WTC11 (cell line): ENCODE measurements at regions not wholly inside any gene's neighbourhood (a gene's known extent, or its start where the extent isn't known, plus 50 kb on each side); places are given as distances from the start of the nearest gene placed in this dataset.

Experiments used
- ATAC-seq: fragments of 200-7000 bp; cut with Tn5 transposase; 2 replicates; pipeline ENCODE4 v1.10.0; 2021; ENCODE audit warnings: mild to moderate bottlenecking, moderate library complexity
- CTCF ChIA-PET: fragments of 300-600 bp; sonication (Branson Sonifier 250); formaldehyde crosslinking; loops from one replicate; lab custom pipeline; 2021; ENCODE audit warnings: antibody characterized with exemption; lab: Charles Lee
- POLR2A ChIA-PET: fragments of 350-600 bp; sonication (Branson Sonifier 250); formaldehyde crosslinking; loops from one replicate; lab custom pipeline; 2021; ENCODE audit warnings: antibody characterized with exemption; lab: Charles Lee
- DNase-seq: peaks from one replicate; pipeline ENCODE4 v3.0.0; 2021; ENCODE audit warnings: low spot score
- H3K27ac Mint-ChIP-seq: 2 replicates; pipeline ENCODE4 v1.8.0; 2021; ENCODE audit warnings: mixed read lengths
- H3K27me3 Mint-ChIP-seq: 2 replicates; pipeline ENCODE4 v1.8.0; 2021; ENCODE audit warnings: low read depth, mild to moderate bottlenecking, moderate library complexity, mixed read lengths
- H3K36me3 Mint-ChIP-seq: 2 replicates; pipeline ENCODE4 v1.8.0; 2021; ENCODE audit warnings: mixed read lengths
- H3K4me1 Mint-ChIP-seq: 2 replicates; pipeline ENCODE4 v1.8.0; 2022; ENCODE audit warnings: mixed read lengths
- H3K4me3 Mint-ChIP-seq: 2 replicates; pipeline ENCODE4 v1.8.0; 2021; ENCODE audit warnings: mild to moderate bottlenecking, moderate library complexity, mixed read lengths
- H3K9me3 Mint-ChIP-seq: 2 replicates; pipeline ENCODE4 v1.8.0; 2021; ENCODE audit warnings: mixed read lengths
- ATF1 ChIP-seq: sonication (generic); formaldehyde crosslinking; IDR thresholded peaks from 2 replicates; pipeline ENCODE4 v1.8.1; 2023; ENCODE audit warnings: mild to moderate bottlenecking, moderate library complexity, missing genetic modification reagents
- EMX1 ChIP-seq: fragments of 250-450 bp; sonication (Bioruptor Pico); IDR thresholded peaks from 2 replicates; pipeline ENCODE4 v1.8.0; 2021; ENCODE audit warnings: mild to moderate bottlenecking
- ERG ChIP-seq: fragments of 250-450 bp; sonication (Bioruptor Pico); IDR thresholded peaks from 2 replicates; pipeline ENCODE4 v1.8.0; 2021; ENCODE audit warnings: mild to moderate bottlenecking
- ESRRA ChIP-seq: sonication (generic); formaldehyde crosslinking; IDR thresholded peaks from 2 replicates; pipeline ENCODE4 v1.8.1; 2022; ENCODE audit warnings: mild to moderate bottlenecking, missing genetic modification reagents, borderline replicate concordance
- KAT7 ChIP-seq: sonication (generic); formaldehyde crosslinking; IDR thresholded peaks from 2 replicates; pipeline ENCODE4 v1.8.1; 2023; ENCODE audit warnings: missing genetic modification reagents, mild to moderate bottlenecking, borderline replicate concordance
- MXD4 ChIP-seq: fragments of 250-450 bp; sonication (Bioruptor Pico); IDR thresholded peaks from 2 replicates; pipeline ENCODE4 v1.8.0; 2021; ENCODE audit warnings: mild to moderate bottlenecking, moderate library complexity, borderline replicate concordance
- NR2C2 ChIP-seq: sonication (generic); formaldehyde crosslinking; IDR thresholded peaks from 2 replicates; pipeline ENCODE4 v1.8.0; 2022; ENCODE audit warnings: mild to moderate bottlenecking, missing genetic modification reagents
- PRRX2 ChIP-seq: fragments of 250-450 bp; sonication (Bioruptor Pico); IDR thresholded peaks from 2 replicates; pipeline ENCODE4 v1.8.0; 2021; ENCODE audit warnings: mild to moderate bottlenecking
- TEAD1 ChIP-seq: sonication (generic); formaldehyde crosslinking; IDR thresholded peaks from 2 replicates; pipeline ENCODE4 v1.8.0; 2022; ENCODE audit warnings: mild to moderate bottlenecking, missing genetic modification reagents
- ZNF232 ChIP-seq: sonication (generic); formaldehyde crosslinking; IDR thresholded peaks from 2 replicates; pipeline ENCODE4 v1.8.0; 2022; ENCODE audit warnings: mild to moderate bottlenecking, missing genetic modification reagents
- ZNF263 ChIP-seq: sonication (generic); formaldehyde crosslinking; IDR thresholded peaks from 2 replicates; pipeline ENCODE4 v1.8.1; 2022; ENCODE audit warnings: low read depth, mild to moderate bottlenecking, moderate library complexity, missing genetic modification reagents
- ZNF281 ChIP-seq: sonication (generic); formaldehyde crosslinking; IDR thresholded peaks from 2 replicates; pipeline ENCODE4 v1.8.0; 2023; ENCODE audit warnings: mild to moderate bottlenecking, missing genetic modification reagents
- ZNF532 ChIP-seq: fragments of 250-450 bp; sonication (Bioruptor Pico); IDR thresholded peaks from 2 replicates; pipeline ENCODE4 v1.9.0; 2021; ENCODE audit warnings: mild to moderate bottlenecking, borderline replicate concordance
- ZSCAN18 ChIP-seq: fragments of 250-450 bp; sonication (Bioruptor Pico); IDR thresholded peaks from 2 replicates; pipeline ENCODE4 v2.1.2; 2022; ENCODE audit warnings: mild to moderate bottlenecking, moderate library complexity

- H3K4me3 Mint-ChIP-seq, result no peak overlapping the region
- DNase-seq, result peak; percentile 34
These were observed 177.4 kb downstream of the NSG2 start for GRCh38 chr5:174222891-174223290.

GRCh38 chr5:174223355-174223754 is 177.8 kb downstream of the NSG2 start:
- TF ChIP-seq EMX1 (CRISPR knock-in tag) (no peak), ZSCAN18 (CRISPR knock-in tag) (no peak), ESRRA (CRISPR knock-in tag) (no peak), ATF1 (no peak), NR2C2 (CRISPR knock-in tag) (no peak), ZNF281 (CRISPR knock-in tag) (no peak), ZNF232 (CRISPR knock-in tag) (no peak), ZNF532 (CRISPR knock-in tag) (no peak), PRRX2 (CRISPR knock-in tag) (no peak), MXD4 (CRISPR knock-in tag) (no peak), KAT7 (CRISPR knock-in tag) (no peak), TEAD1 (CRISPR knock-in tag) (no peak), ERG (CRISPR knock-in tag) (no peak)
- DNase-seq, result no peak
- Mint-ChIP-seq H3K4me1 (0 out of 2 replicates have a peak, but pooled peaks cover 3% of the 10 kb centered on the region), H3K4me3 (no peak overlapping the region), H3K27me3 (peaks cover 6% of the 10 kb centered on the region; the same call in 1 of the 2 replicates), H3K27ac (no peak overlapping the region), H3K36me3 (no peaks in the 10 kb centered on the region), H3K9me3 (no peaks in the 10 kb centered on the region)
- no peak for ATAC-seq
- CTCF ChIA-PET, result no interaction called here
- POLR2A ChIA-PET, result no interaction called here

More at GRCh38 chr5:174222891-174223290, 177.4 kb downstream of the NSG2 start:
- no peak for TF ChIP-seq ZNF263 (CRISPR knock-in tag)
- CTCF ChIA-PET, result no interaction called here
- no peaks in the 10 kb centered on the region for H3K9me3 Mint-ChIP-seq
- H3K4me1 Mint-ChIP-seq, result 0 out of 2 replicates have a peak, but pooled peaks cover 3% of the 10 kb centered on the region
- H3K36me3 Mint-ChIP-seq, result no peaks in the 10 kb centered on the region
- no peak overlapping the region for H3K27ac Mint-ChIP-seq
- peak; percentile 78 for ATAC-seq
- POLR2A ChIA-PET, result no interaction called here
- peaks cover 6% of the 10 kb centered on the region; the same call in 1 of the 2 replicates for H3K27me3 Mint-ChIP-seq
